ENCODE measurements at regions not wholly inside any gene's neighbourhood (a gene's known extent, or its start where the extent isn't known, plus 50 kb on each side); places are given as distances from the start of the nearest gene placed in this dataset.
A peak's percentile ranks its signal among the peaks of the same experiment; 100 is the strongest.

- no peak for DNase-seq
These were observed 125.2 kb upstream of the SMIM23 start for GRCh38 chr5:171660434-171660833.

DNA sequence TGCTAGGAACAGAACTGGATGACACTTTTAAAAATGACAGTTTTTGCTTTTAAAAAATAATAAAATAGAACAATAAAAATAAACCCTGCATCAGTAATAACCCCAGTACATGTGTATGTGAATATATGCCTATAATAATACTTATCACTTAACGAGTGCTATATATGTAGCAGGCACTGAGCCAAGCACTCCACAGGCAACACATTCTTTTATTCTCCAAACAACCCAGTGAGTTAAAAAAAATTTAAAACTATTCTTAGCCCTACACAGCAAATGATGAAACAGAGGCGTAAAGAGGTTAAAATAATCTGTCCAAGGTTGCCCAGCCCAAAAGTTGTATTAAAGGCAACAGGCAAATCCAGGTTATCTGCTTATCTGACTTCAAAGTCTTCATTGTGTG, 124.5 kb upstream of the SMIM23 start:
- ATAC-seq (peak in 1 of 2 donors; percentile 15), DNase-seq (no peak)
- intact Hi-C loops (cut with DNase I): no loop called here

More at GRCh38 chr5:171660434-171660833, 125.2 kb upstream of the SMIM23 start:
- intact Hi-C loops (cut with DNase I): no loop called here
- peak; percentile 51 to 65 for ATAC-seq

- ATAC-seq (no peak), DNase-seq (no peak)
- intact Hi-C loops (cut with DNase I): no loop called here
These were observed 122.1 kb upstream of the SMIM23 start for GRCh38 chr5:171663311-171664085.

GRCh38 chr5:171664489-171664888, 121.1 kb upstream of the SMIM23 start:
- intact Hi-C loops (cut with DNase I): no loop called here
- ATAC-seq (no peak), DNase-seq (no peak)

DNA sequence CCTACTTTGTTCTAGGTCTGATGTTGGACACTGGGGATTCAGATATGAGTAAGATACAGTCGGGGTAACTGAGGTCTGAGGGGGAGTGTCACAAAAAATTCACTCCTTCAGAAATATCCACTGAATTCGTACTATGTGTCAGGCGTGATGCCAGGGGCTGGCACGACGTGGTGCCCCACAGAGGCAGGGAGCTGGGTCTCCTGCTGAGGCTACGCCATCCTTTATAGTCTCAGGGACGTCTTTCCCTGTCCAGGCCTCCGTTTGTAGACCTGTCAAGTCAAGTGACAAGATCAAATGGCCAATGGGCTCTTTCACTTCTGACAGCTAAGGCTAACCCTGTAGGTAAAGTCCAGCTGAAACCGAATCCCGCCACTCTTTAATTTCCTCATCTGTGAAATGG, 118.8 kb upstream of the SMIM23 start:
- intact Hi-C loops (cut with DNase I): no loop called here
- DNase-seq (no peak), ATAC-seq (no peak)

- ATAC-seq (peak; percentile 88 to 98), DNase-seq (peak; percentile 74)
- intact Hi-C loops (cut with DNase I): no loop called here
These were observed 118.1 kb upstream of the SMIM23 start for GRCh38 chr5:171667341-171668096.

GRCh38 chr5:171668097-171668412, 117.6 kb upstream of the SMIM23 start:
- intact Hi-C loops (cut with DNase I): no loop called here

GRCh38 chr5:171669571-171669970, 116.0 kb upstream of the SMIM23 start:
- no peak for DNase-seq
- no peak for ATAC-seq
- intact Hi-C loops (cut with DNase I): no loop called here

More at GRCh38 chr5:171668097-171668412, 117.6 kb upstream of the SMIM23 start:
- ATAC-seq: no peak
- DNase-seq: no peak

- DNase-seq (no peak), ATAC-seq (no peak)
- intact Hi-C loops (cut with DNase I): no loop called here
These were observed 113.1 kb upstream of the SMIM23 start for GRCh38 chr5:171672556-171672955.

DNA sequence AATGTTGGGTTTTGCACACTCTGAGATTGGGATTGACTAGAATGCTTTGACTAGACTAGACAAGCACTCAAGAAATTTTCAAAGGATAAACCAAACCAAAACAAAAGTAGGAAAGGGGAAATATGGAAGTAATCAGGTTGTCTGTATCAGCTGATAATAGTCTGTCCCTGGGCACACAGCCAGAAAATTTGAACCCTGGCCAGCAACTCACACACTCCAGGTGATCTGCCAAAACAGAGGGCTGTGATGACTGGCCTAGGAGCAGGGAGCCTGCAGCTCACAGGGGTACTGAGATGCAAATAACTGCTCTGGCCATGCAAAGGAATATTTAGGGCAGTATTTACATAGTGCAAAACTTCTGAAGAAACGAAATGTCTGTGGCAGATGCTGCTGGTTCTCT, 112.3 kb upstream of the SMIM23 start:
- DNase-seq (no peak), ATAC-seq (no peak)
- intact Hi-C loops (cut with DNase I): no loop called here

DNA sequence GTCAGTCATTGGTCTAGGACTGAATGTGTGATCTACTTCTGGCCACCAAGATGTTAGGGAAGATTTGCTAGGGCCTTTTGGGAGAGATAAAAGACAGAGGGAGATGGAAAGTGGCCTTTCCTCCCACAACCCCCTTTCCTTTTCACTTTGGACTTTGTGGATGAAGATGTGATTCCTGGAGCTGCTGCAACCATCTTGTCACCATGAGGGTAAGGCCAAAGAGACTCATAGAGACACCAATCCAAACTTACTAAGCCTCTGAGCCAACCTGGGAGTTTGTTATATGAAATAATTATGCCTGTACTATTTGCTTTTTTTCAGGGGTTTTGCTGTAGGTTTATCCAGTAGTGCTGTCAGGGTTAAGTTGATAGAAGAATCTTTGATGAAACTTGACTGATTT, 111.8 kb upstream of the SMIM23 start:
- no peak for ATAC-seq
- intact Hi-C loops (cut with DNase I): no loop called here
- no peak for DNase-seq

DNA sequence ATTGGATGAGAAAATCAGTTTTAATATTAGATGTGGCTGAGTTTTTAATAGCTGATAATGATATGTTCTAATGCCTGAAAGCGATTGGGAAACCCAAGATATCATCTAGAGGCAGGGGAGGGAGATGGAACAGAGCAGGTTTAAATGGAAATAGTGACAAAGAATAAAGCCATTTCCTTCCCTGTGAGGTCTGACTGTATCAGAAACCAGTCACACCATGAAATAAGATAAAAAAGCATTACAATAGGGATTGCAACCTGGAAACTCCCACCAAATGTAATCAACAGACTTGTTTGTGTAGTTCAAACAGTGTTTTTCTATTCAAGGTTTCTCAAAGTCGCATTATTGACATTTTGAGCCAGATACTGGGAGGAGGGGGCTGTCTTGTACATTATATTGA, 110.1 kb upstream of the SMIM23 start:
- no peak for ATAC-seq

DNA sequence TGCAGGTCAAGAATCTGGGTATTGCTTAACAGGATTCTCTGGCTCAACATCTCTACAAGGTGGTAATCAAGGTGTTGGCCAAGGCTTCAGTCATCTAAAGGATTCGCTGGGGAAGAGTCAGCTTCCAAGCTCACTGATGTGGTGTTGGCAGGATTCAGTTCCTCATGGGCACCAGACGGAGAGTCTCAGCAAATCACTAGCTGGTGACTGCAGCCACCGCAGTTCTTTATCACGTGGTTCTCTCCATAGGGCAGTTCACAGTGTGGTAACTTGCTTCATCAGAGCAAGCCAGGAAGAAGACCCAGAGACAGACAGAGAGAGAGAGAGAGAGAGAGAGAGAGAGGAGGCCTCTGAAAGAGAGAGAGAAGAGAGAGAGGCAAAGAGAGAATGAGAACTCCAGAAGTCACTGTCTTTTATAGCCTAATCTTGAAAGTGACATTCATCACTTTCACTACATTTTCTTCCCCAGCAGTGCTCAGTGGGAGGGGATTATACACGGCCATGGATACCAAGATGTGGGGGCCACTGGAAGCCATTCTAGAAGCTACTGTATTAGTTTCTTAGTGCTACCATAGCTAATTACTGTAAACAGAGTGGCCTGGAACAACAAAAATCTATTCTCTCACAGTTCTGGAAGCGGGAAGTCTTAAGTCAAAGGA, 109.2 kb upstream of the SMIM23 start:
- intact Hi-C loops (cut with DNase I): no loop called here
- no peak for DNase-seq
- ATAC-seq: peak in 1 of 2 donors; percentile 68

More for the DNA sequence above, 110.1 kb upstream of the SMIM23 start:
- intact Hi-C loops (cut with DNase I): no loop called here
- no peak for DNase-seq

GRCh38 chr5:171678646-171679045, 107.0 kb upstream of the SMIM23 start:
- DNase-seq: no peak
- no peak for ATAC-seq
- intact Hi-C loops (cut with DNase I): no loop called here

GRCh38 chr5:171680485-171680884, 105.1 kb upstream of the SMIM23 start:
- no peak for ATAC-seq
- intact Hi-C loops (cut with DNase I): no loop called here
- no peak for DNase-seq

DNA sequence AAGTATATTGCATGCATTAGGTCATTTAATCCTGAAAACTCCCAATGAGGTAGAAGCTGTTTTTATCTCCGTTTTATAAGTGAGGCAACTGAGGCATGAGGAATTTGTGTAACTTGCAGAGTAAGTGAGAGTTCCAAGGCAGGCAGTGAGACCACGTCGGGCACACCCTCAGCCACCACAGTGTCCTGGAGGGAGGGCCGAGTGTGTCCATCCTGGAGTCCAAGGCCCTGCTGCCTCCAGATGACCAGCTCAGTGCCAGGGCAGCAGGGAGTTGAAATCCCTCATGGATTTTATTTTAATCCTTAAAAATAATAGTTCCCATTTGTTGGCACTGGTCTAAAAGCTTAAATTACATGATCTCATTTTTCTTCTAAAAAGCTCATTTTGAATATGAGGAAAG, 104.6 kb upstream of the SMIM23 start:
- intact Hi-C loops (cut with DNase I): no loop called here
- ATAC-seq (no peak), DNase-seq (no peak)

- intact Hi-C loops (cut with DNase I): no loop called here
These were observed 103.9 kb upstream of the SMIM23 start for GRCh38 chr5:171681677-171682076.

GRCh38 chr5:171682801-171683200, 102.8 kb upstream of the SMIM23 start:
- intact Hi-C loops (cut with DNase I): no loop called here
- no peak for DNase-seq
- no peak for ATAC-seq

More at GRCh38 chr5:171681677-171682076, 103.9 kb upstream of the SMIM23 start:
- ATAC-seq (peak in 1 of 2 donors; percentile 43), DNase-seq (no peak)

- no peak for DNase-seq
- ATAC-seq: no peak
- intact Hi-C loops (cut with DNase I): no loop called here
These were observed 101.4 kb upstream of the SMIM23 start for GRCh38 chr5:171684169-171684568.
